Left lobe of liver (tissue), 2 donors: ENCODE measurements at regions not wholly inside any gene's neighbourhood (a gene's known extent, or its start where the extent isn't known, plus 50 kb on each side); places are given as distances from the start of the nearest gene placed in this dataset.

ENCODE experiments used
- ATAC-seq: fragments of 200-7000 bp; cut with Tn5 transposase; one replicate; pipeline ENCODE4 v1.9.1; 2020; ENCODE audit warnings: mild to moderate bottlenecking, moderate library complexity
- DNase-seq: peaks from one replicate; pipeline ENCODE4 v3.0.0-alpha.2; 2020; ENCODE audit warnings: low spot score
- donor health status: DM: no; HTN: no; CAD: no; lungs with moderate emphysema.
- donor health status: DM: no; HTN: yes; CAD: no.

DNA sequence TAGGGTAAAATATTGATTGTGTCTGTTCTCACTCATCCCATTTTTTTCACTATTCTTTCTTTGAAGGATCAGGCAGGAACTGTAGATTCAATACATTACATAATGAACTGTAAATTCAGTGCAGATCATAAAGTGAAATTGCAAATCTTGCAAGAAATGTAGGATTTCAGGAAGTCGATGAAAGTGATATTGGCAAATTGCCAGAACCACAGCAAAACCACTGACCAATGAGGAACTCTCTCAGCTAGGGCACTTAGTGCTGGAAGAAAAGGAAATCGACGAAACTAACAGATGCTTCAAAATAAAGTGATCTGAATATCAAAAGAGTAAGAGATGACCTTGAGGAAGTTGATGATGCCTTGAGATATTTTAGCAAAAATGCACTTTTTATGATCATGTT, 157.6 kb downstream of the AACS start:
- ATAC-seq, result no peak
- no peak for DNase-seq

- ATAC-seq (no peak), DNase-seq (no peak)
Observed at GRCh38 chr12:125225641-125226040, 160.4 kb downstream of the AACS start.

DNA sequence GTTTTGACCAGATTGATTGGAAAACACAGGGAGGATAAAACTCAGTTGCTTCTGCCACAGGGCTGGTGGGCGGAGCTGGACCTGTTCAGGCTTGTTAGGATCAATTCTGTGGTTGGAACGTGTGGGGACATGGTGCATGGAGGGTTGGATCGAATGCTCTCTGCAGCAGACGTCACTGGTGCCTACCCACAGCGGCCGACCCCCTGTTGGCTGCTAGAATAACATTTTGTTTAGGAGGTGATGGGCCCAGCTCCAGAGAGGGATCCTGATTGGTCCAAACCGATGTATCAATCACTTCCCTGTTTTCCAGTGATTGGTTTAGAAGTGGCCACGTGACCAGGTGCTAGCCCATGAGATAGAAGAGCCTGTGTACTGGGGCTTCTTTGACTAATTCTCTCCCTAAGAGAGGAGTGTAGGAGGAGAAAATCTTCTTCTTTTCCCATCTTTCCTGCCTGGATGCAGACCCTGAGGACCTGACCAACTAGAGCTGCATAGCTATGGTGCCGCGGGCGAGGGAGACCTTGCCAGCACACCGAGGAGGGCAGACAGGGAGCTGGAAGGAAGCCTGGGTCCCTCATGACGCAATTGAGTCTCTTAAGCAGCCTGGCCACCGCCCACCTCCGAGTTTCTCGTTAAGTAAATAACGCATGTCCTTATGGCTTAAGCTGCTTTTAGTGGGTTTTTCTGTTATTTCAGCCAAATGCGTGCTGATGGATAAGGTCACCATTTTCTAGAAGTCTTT, 163.5 kb downstream of the AACS start:
- ATAC-seq (no peak), DNase-seq (no peak)

DNA sequence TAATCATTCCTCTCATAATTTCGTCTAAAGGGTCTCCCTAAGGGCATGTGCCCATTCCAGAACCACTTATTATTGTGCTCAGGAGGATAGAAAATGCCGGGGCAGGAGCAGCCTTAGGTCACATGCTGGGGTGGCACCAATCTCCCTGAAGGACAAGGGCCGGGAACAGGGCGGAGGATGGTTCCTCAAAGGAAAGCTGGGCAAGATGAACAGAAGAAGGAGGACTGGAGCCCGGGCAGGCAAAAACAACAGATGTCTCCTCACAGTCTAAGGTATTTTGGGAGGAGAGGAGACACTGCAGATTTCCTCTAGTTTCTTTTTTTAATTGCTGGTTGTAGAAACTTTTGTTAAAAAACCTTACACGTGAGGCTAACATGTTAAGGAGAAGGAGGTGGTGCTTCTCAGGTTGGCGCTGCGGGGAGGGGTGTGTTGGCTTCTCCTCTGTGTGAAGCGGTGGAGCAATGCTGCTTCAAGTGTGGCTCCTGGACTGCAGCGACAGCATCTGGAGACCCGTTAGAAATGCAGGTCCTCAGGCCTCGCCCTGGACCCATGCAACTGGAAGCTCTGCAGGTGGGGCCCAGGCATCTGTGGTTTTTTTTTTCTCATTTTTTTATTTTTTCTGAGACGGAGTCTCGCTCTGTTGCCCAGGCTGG, 164.8 kb downstream of the AACS start:
- DNase-seq (no peak), ATAC-seq (no peak)

- no peak for DNase-seq
- ATAC-seq, result no peak
Observed at GRCh38 chr12:125233319-125233718, 168.1 kb downstream of the AACS start.

- DNase-seq (no peak), ATAC-seq (no peak)
Observed at GRCh38 chr12:125239563-125239962, 174.3 kb downstream of the AACS start.

GRCh38 chr12:125240717-125241116, 175.5 kb downstream of the AACS start:
- ATAC-seq, result no peak
- no peak for DNase-seq

DNA sequence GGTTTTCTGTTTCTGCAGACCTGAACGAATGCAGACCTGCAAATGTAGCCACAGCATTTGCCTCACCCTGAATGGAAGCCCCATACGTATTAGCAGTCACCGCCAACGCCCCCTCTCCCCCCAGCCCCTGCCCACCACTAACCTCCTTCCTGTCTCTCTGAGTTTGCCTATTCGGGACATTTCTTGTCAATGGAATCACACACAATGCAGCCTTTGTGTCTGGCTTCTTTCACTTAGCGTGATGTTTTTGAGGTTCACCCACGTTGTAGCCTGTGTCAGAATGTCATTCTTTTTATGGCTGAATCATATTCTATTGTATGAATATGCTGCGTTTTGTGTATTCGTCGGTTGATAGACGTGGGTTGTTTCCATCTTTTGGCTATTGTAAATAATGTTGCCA, 178.6 kb downstream of the AACS start:
- no peak for DNase-seq
- no peak for ATAC-seq

GRCh38 chr12:125244338-125244737, 179.1 kb downstream of the AACS start:
- DNase-seq (no peak), ATAC-seq (no peak)

- ATAC-seq, result no peak
- DNase-seq, result no peak
Observed at GRCh38 chr12:125245581-125246557, 180.6 kb downstream of the AACS start.

DNA sequence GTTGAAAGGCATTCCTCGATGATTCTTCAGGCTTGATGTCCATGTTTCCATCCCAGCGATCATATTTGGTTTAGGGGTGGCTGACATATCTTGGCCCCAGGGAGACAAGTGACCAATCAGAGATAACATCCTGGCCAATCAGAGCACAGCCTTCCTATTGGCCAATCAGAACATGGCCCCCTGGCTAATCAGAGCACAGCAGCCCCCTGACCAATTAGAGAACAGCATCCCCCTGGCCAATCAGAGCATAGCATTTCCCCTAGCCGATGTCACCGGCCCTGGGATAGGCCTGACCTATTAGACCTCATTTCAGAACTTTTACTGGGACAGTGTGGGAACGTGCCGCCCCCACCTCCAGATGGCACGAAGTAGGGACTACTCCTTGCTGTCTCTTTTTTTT, 182.2 kb downstream of the AACS start:
- DNase-seq (no peak), ATAC-seq (no peak)

DNA sequence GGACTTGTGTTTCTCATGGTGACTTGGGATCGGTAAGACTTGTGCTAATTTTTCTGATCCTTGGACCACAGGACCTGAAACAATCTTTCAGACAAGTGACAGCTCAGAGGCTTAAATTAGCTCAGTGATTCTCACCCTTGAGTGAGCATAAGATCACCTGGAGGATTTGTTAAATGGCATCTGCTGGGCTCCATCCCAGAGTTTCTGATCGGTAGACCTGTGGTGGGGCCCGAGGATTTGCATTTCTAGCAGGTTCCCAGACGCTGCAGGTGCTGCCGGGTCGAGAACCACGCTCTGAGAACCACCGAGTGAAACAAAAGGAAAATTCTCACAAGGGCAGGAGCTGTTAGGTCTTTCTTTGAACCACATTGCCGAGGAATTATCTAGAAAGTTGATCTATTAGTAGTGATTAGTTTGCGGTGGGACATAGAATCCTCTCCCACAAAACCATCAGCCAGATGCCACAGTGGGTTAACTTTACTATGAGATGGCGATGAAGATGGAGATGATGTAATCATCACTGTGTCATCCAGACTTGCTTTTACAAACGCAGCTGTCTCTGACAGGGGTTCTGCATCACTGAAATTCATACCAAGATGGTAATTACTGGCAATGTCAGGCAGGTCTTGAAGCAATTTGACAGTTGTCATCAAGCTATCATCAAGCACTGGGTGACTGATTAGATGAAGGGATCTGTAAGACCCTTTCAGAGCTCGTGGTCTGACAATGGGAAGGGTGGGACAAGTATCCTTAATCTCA, 184.0 kb downstream of the AACS start:
- DNase-seq, result no peak
- ATAC-seq, result no peak

DNA sequence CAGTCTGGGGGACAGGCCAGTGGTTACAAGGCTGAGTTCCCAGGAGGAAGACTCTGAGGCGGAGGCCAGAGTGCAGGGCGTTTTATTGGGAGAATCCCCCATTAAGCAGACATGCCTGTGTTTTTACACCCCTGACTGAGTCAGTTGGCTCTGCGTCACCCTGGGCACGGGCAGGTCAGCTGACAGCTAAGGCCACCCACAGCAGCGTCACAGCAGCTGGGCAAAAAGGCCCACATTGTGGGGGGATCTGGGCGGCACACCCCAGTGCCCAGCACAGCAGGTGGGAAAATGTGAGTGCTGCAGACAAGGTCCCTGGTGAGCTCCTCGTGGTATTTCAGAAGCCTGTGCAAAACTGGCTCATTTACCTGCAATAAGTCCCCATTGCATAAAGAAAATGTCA, 184.7 kb downstream of the AACS start:
- DNase-seq (no peak), ATAC-seq (no peak)

DNA sequence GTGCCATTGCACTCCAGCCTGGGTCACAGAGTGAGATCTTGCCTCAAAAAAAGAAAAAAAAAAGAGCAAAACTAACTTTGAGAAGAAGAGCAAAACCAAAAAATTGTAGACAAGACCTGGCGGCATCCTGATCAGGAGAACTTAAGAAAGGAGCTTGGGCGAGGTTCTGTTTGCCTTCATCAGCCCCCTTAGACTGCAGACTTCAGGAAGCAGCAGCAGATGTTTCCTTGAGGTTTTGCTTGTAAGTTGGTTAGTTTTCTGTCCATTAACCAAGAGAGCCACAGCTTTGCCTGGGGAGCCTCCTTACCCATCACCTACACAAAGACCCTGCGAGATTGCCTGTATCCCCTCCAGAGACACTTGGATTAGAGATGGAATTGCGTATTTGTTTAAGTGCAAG, 189.0 kb downstream of the AACS start:
- no peak for DNase-seq
- no peak for ATAC-seq

DNA sequence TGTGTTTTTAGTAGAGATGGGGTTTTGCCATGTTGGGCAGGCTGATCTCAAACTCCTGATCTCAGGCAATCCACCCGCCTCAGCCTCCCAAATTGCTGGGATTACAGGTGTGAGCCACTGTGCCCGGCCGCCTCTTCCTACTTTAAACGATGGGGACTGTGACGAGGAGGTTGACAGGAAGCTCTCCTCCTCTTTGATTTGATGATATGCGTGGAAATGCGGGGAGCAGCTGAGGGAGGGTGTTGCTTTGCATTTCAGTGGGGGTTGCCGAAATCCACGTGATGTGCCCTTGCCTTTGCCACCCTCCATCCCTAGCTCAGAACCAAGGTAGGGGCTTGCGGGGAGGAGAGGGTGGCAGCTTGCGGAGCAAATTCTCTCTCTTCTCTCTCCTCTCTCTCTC, 189.6 kb downstream of the AACS start:
- no peak for ATAC-seq
- DNase-seq, result no peak

- no peak for DNase-seq
Observed at GRCh38 chr12:125255935-125256633, 190.8 kb downstream of the AACS start.

GRCh38 chr12:125256634-125256936, 191.3 kb downstream of the AACS start:
- ATAC-seq, result no peak
- DNase-seq, result no peak

More at GRCh38 chr12:125255935-125256633, 190.8 kb downstream of the AACS start:
- no peak for ATAC-seq

- no peak for ATAC-seq
Observed at GRCh38 chr12:125259178-125259867, 194.1 kb downstream of the AACS start.

DNA sequence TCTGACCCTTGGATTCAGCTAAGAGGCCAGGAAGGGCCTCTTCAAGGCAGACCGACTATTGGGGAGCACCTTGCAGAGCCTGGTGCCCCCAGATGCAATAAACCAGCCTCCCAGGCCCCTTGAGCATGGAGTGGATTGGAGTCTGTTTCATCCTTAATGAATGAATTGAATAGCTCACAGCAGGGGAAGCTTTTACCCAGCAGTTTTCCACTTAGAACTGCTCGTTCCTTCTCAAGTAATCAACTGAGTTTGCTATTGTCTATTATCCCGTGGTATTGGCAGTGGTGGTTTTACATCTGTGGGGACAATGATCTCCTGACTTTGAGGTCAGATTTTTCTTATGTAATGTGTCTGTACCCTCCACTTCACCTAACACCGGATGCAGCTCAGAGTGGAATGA, 197.6 kb downstream of the AACS start:
- DNase-seq (no peak), ATAC-seq (no peak)

More at GRCh38 chr12:125259178-125259867, 194.1 kb downstream of the AACS start:
- no peak for DNase-seq

DNA sequence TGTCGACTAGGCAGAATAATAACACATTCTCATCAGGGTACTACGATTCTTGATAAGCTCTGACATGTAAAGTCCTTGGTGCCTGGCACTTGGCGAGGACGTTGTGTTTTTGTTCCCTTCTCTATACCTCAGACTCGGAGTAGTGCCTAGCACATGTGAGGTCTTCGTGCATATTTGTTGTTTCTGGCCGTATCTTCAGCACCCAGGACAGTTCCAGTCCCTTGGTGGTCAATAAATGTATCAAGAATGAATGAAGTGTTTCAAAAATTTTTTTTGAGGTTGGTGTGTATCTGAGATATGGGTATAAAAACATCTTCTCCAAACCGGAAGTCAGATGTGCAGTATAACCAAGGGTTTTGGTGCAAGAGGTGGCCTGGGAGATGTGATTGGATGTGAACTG, 198.2 kb downstream of the AACS start:
- ATAC-seq, result no peak
- no peak for DNase-seq
